CD4-positive, alpha-beta memory T cell (primary cell): ENCODE measurements at regions not wholly inside any gene's neighbourhood (a gene's known extent, or its start where the extent isn't known, plus 50 kb on each side); places are given as distances from the start of the nearest gene placed in this dataset.

Experiments used
- CTCF ChIA-PET: fragments of 350-600 bp; sonication (Branson Sonifier 250); formaldehyde crosslinking; loops from one replicate; lab custom pipeline; 2021; ENCODE audit warnings: inconsistent platforms; ENCODE audit not compliant: partially characterized antibody; lab: Charles Lee
- POLR2A ChIA-PET: fragments of 350-600 bp; sonication (Branson Sonifier 250); formaldehyde crosslinking; loops from one replicate; lab custom pipeline; 2021; ENCODE audit not compliant: partially characterized antibody; lab: Charles Lee
- DNase-seq, 5 donors: peaks; one replicate each; pipeline versions ENCODE4 v3.0.0 to v3.0.0-alpha.2; 2020 to 2022; ENCODE audit warnings: mixed read lengths in 1 of 5
- H3K27ac ChIP-seq: one replicate; pipeline ENCODE4 v1.7.0; 2013; ENCODE audit warnings: low read depth, low read length
- H3K27me3 ChIP-seq: 2 replicates; pipeline ENCODE4 v1.7.0; 2013; ENCODE audit warnings: mild to moderate bottlenecking, low read length, moderate library complexity; ENCODE audit not compliant: insufficient read depth
- H3K36me3 ChIP-seq: 2 replicates; pipeline ENCODE4 v1.7.0; 2013; ENCODE audit warnings: mild to moderate bottlenecking, low read length, moderate library complexity; ENCODE audit not compliant: insufficient read depth
- H3K4me1 ChIP-seq: 2 replicates; pipeline ENCODE4 v1.7.0; 2013; ENCODE audit warnings: mild to moderate bottlenecking, low read length, moderate library complexity; ENCODE audit not compliant: insufficient read depth
- H3K4me3 ChIP-seq, 2 donors: one replicate each; pipeline ENCODE4 v1.7.0; 2013; ENCODE audit warnings: low read length in 2 of 2, mild to moderate bottlenecking in 1 of 2
- H3K9me3 ChIP-seq, 2 donors: one replicate each; pipeline ENCODE4 v1.7.0; 2013; ENCODE audit warnings: low read length in 2 of 2, control low read depth in 1 of 2; ENCODE audit not compliant: control insufficient read depth in 1 of 2
- H3K27ac Mint-ChIP-seq, 7 donors: one replicate each; pipeline ENCODE4 v1.8.0; 2020 to 2021; ENCODE audit warnings: mixed read lengths in 7 of 7, mild to moderate bottlenecking in 6 of 7, inconsistent platforms in 3 of 7, moderate library complexity in 3 of 7
- H3K27me3 Mint-ChIP-seq, 2 donors: one replicate each; pipeline ENCODE4 v1.8.0; 2020 to 2021; ENCODE audit warnings: mixed read lengths in 2 of 2
- H3K36me3 Mint-ChIP-seq, 2 donors: one replicate each; pipeline ENCODE4 v1.8.0; 2020 to 2021; ENCODE audit warnings: mixed read lengths in 2 of 2, inconsistent platforms in 1 of 2, mild to moderate bottlenecking in 1 of 2
- H3K4me1 Mint-ChIP-seq, 4 donors: one replicate each; pipeline ENCODE4 v1.8.0; 2020 to 2021; ENCODE audit warnings: mixed read lengths in 4 of 4, mild to moderate bottlenecking in 1 of 4
- H3K4me3 Mint-ChIP-seq, 8 donors: one replicate each; pipeline ENCODE4 v1.8.0; 2020 to 2021; ENCODE audit warnings: mixed read lengths in 8 of 8, mild to moderate bottlenecking in 7 of 8, moderate library complexity in 6 of 8, inconsistent platforms in 3 of 8
- H3K9me3 Mint-ChIP-seq, 8 donors: one replicate each; pipeline ENCODE4 v1.8.0; 2020 to 2021; ENCODE audit warnings: mixed read lengths in 8 of 8, mild to moderate bottlenecking in 5 of 8, inconsistent platforms in 3 of 8, moderate library complexity in 1 of 8
- intact Hi-C: fragments of 100-400 bp; cut with micrococcal nuclease; formaldehyde crosslinking; loops from one replicate; pipeline ENCODE4 v1.15.1; 2023

- Mint-ChIP-seq H3K36me3 (peaks cover 0 to 16% of the 10 kb centered on the region in 2 donors), H3K4me3 (no peak overlapping the region), H3K27me3 (no peaks in the 10 kb centered on the region), H3K9me3 (no peaks in the 10 kb centered on the region), H3K27ac (no peak overlapping the region), H3K4me1 (no peaks in the 10 kb centered on the region)
- POLR2A ChIA-PET: no interaction called here
- H3K27ac ChIP-seq: no peak overlapping the region
- no peaks in the 10 kb centered on the region for H3K4me1 ChIP-seq
- CTCF ChIA-PET: no interaction called here
- no peak for DNase-seq
- no peaks in the 10 kb centered on the region for H3K36me3 ChIP-seq
- no peaks in the 10 kb centered on the region for H3K27me3 ChIP-seq
- H3K9me3 ChIP-seq: no peaks in the 10 kb centered on the region
- intact Hi-C loops: no loop called here
- no peak overlapping the region for H3K4me3 ChIP-seq
Measured at GRCh38 chr2:144137705-144138428, 382.1 kb downstream of the ZEB2 start.

- no peaks in the 10 kb centered on the region for H3K27me3 Mint-ChIP-seq
- no peak overlapping the region for H3K27ac ChIP-seq
- H3K36me3 Mint-ChIP-seq: peaks cover 0 to 14% of the 10 kb centered on the region in 2 donors
- H3K4me1 Mint-ChIP-seq: no peaks in the 10 kb centered on the region
- H3K9me3 Mint-ChIP-seq: no peaks in the 10 kb centered on the region
- H3K27ac Mint-ChIP-seq: no peak overlapping the region
- ChIA-PET CTCF (no interaction called here), POLR2A (no interaction called here)
- no peak for DNase-seq
- H3K36me3 ChIP-seq: no peaks in the 10 kb centered on the region
- intact Hi-C loops: no loop called here
- H3K27me3 ChIP-seq: no peaks in the 10 kb centered on the region
- H3K9me3 ChIP-seq: no peaks in the 10 kb centered on the region
- no peak overlapping the region for H3K4me3 Mint-ChIP-seq
- no peaks in the 10 kb centered on the region for H3K4me1 ChIP-seq
- no peak overlapping the region for H3K4me3 ChIP-seq
Measured at GRCh38 chr2:144137272-144137671, 382.6 kb downstream of the ZEB2 start.

- H3K27ac ChIP-seq: no peak overlapping the region
- H3K36me3 Mint-ChIP-seq: peaks cover 0 to 9% of the 10 kb centered on the region in 2 donors
- intact Hi-C loops: no loop called here
- H3K27ac Mint-ChIP-seq: no peak overlapping the region
- DNase-seq: no peak
- H3K4me3 ChIP-seq: no peak overlapping the region
- H3K27me3 Mint-ChIP-seq: no peaks in the 10 kb centered on the region
- ChIA-PET CTCF (no interaction called here), POLR2A (no interaction called here)
- H3K27me3 ChIP-seq: no peaks in the 10 kb centered on the region
- H3K4me1 ChIP-seq: no peaks in the 10 kb centered on the region
- no peaks in the 10 kb centered on the region for H3K4me1 Mint-ChIP-seq
- H3K36me3 ChIP-seq: no peaks in the 10 kb centered on the region
- no peaks in the 10 kb centered on the region for H3K9me3 Mint-ChIP-seq
- H3K9me3 ChIP-seq: no peaks in the 10 kb centered on the region
- H3K4me3 Mint-ChIP-seq: no peak overlapping the region
Measured at GRCh38 chr2:144136297-144137010, 383.5 kb downstream of the ZEB2 start.

GRCh38 chr2:144133936-144134665, 385.8 kb downstream of the ZEB2 start:
- H3K4me3 Mint-ChIP-seq: no peak overlapping the region
- H3K36me3 Mint-ChIP-seq: peaks cover 0 to 12% of the 10 kb centered on the region in 2 donors
- H3K4me1 Mint-ChIP-seq: no peaks in the 10 kb centered on the region
- no peak for DNase-seq
- Histone ChIP-seq H3K4me1 (no peaks in the 10 kb centered on the region), H3K4me3 (no peak overlapping the region), H3K27me3 (no peaks in the 10 kb centered on the region), H3K27ac (no peak overlapping the region), H3K36me3 (no peaks in the 10 kb centered on the region), H3K9me3 (no peaks in the 10 kb centered on the region)
- CTCF ChIA-PET: no interaction called here
- intact Hi-C loops: no loop called here
- H3K27ac Mint-ChIP-seq: no peak overlapping the region
- no peaks in the 10 kb centered on the region for H3K27me3 Mint-ChIP-seq
- H3K9me3 Mint-ChIP-seq: peaks cover 0 to 2% (median 0%) of the 10 kb centered on the region in 8 donors
- POLR2A ChIA-PET: no interaction called here

GRCh38 chr2:144132357-144132756, 387.6 kb downstream of the ZEB2 start:
- Mint-ChIP-seq H3K27me3 (no peaks in the 10 kb centered on the region), H3K27ac (no peak overlapping the region), H3K9me3 (peaks cover 0 to 2% (median 0%) of the 10 kb centered on the region in 8 donors), H3K36me3 (peaks cover 0 to 12% of the 10 kb centered on the region in 2 donors), H3K4me1 (no peaks in the 10 kb centered on the region), H3K4me3 (no peak overlapping the region)
- no peak overlapping the region for H3K27ac ChIP-seq
- no peaks in the 10 kb centered on the region for H3K36me3 ChIP-seq
- ChIA-PET POLR2A (no interaction called here), CTCF (no interaction called here)
- no peaks in the 10 kb centered on the region for H3K4me1 ChIP-seq
- no peak for DNase-seq
- H3K9me3 ChIP-seq: no peaks in the 10 kb centered on the region
- no peaks in the 10 kb centered on the region for H3K27me3 ChIP-seq
- no peak overlapping the region for H3K4me3 ChIP-seq
- intact Hi-C loops: no loop called here

- no peaks in the 10 kb centered on the region for H3K4me1 ChIP-seq
- H3K36me3 Mint-ChIP-seq: peaks cover 0 to 7% of the 10 kb centered on the region in 2 donors
- intact Hi-C loops: no loop called here
- no peak overlapping the region for H3K27ac ChIP-seq
- no peaks in the 10 kb centered on the region for H3K27me3 ChIP-seq
- H3K27ac Mint-ChIP-seq: no peak overlapping the region
- H3K9me3 Mint-ChIP-seq: peaks cover 0 to 2% (median 0%) of the 10 kb centered on the region in 8 donors
- DNase-seq: no peak
- CTCF ChIA-PET: no interaction called here
- no peaks in the 10 kb centered on the region for H3K27me3 Mint-ChIP-seq
- no peak overlapping the region for H3K4me3 Mint-ChIP-seq
- H3K36me3 ChIP-seq: no peaks in the 10 kb centered on the region
- no peak overlapping the region for H3K4me3 ChIP-seq
- no peaks in the 10 kb centered on the region for H3K4me1 Mint-ChIP-seq
- H3K9me3 ChIP-seq: no peaks in the 10 kb centered on the region
- POLR2A ChIA-PET: no interaction called here
Measured at GRCh38 chr2:144131042-144131441, 388.9 kb downstream of the ZEB2 start.

GRCh38 chr2:144130551-144130950, 389.4 kb downstream of the ZEB2 start:
- Mint-ChIP-seq H3K4me3 (no peak overlapping the region), H3K36me3 (peaks cover 0 to 11% of the 10 kb centered on the region in 2 donors), H3K27ac (no peak overlapping the region), H3K9me3 (peaks cover 0 to 3% (median 0%) of the 10 kb centered on the region in 8 donors), H3K4me1 (no peaks in the 10 kb centered on the region), H3K27me3 (no peaks in the 10 kb centered on the region)
- ChIA-PET CTCF (no interaction called here), POLR2A (no interaction called here)
- H3K36me3 ChIP-seq: no peaks in the 10 kb centered on the region
- H3K27ac ChIP-seq: no peak overlapping the region
- H3K9me3 ChIP-seq: no peaks in the 10 kb centered on the region
- H3K4me3 ChIP-seq: no peak overlapping the region
- intact Hi-C loops: no loop called here
- no peak for DNase-seq
- H3K4me1 ChIP-seq: no peaks in the 10 kb centered on the region
- no peaks in the 10 kb centered on the region for H3K27me3 ChIP-seq
